ENCODE measurements at regions not wholly inside any gene's neighbourhood (a gene's known extent, or its start where the extent isn't known, plus 50 kb on each side); places are given as distances from the start of the nearest gene placed in this dataset.

GRCh38 chr1:229900220-229900619, 166.8 kb upstream of the GALNT2 start:
- TF ChIP-seq CTCF (IDR thresholded peaks at IDR 0.05) (no peak), EZH2 (IDR thresholded peaks at IDR 0.05; ENCODE audit: borderline replicate concordance, insufficient read depth, low read depth, low read length, poor library complexity, severe bottlenecking) (no peak)

Measured in B cell (primary cell).